Hepatocyte (in vitro differentiated cells): ENCODE measurements at regions not wholly inside any gene's neighbourhood (a gene's known extent, or its start where the extent isn't known, plus 50 kb on each side); places are given as distances from the start of the nearest gene placed in this dataset.

Experiments used
- CTCF ChIP-seq: fragments of 200-600 bp; sonication (generic); IDR thresholded peaks from 2 replicates; pipeline ENCODE4 v1.5.1; 2016; ENCODE audit warnings: antibody characterized with exemption, mild to moderate bottlenecking; ENCODE audit not compliant: poor library complexity
- EZH2 ChIP-seq: fragments of 200-600 bp; sonication (generic); IDR thresholded peaks from 2 replicates; pipeline ENCODE4 v1.6.1; 2016; ENCODE audit warnings: antibody characterized with exemption, mild to moderate bottlenecking, borderline replicate concordance

DNA sequence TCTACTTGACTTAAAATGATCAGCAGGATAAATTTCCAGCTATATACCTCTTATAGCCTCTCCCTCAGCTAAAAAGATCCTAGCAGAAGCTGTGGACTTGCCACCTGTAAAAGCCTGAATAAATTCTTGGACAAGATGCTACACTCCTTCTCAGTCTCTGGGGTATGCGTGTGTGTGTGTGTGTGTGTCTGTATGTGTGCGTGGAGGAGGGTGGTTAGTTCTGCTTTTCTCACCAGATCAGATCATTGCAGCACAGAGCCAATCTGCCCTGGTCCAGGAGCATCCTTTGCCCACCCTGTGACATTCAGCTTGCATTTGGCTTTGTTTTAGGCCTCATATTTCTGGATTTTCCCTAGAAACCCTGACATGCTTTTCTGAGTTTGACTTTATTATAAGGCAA lies 438.3 kb downstream of the RFC3 start:
- TF ChIP-seq CTCF = no peak
- TF ChIP-seq EZH2 = no peak
